ENCODE measurements at regions not wholly inside any gene's neighbourhood (a gene's known extent, or its start where the extent isn't known, plus 50 kb on each side); places are given as distances from the start of the nearest gene placed in this dataset.
A peak's percentile ranks its signal among the peaks of the same experiment; 100 is the strongest.
"Not testable (repeated sequence)": the region's sequence is repeated elsewhere in the genome, so short reads cannot be mapped to it uniquely, and the experiment has no call there.

GRCh38 chr7:149625947-149626392, 128.4 kb upstream of the ZNF746 start:
- peak in 1 of 4 experiments; percentile 19 for TF ChIP-seq CTCF (IDR thresholded peaks at IDR 0.05)
- no peak for TF ChIP-seq POLR2A (IDR thresholded peaks at IDR 0.05)
- peak; percentile 92 for TF ChIP-seq POLR2AphosphoS5 (IDR thresholded peaks at IDR 0.05)
- H3K4me3 ChIP-seq, result peak overlapping the region; percentile 97 to 99
- H3K36me3 ChIP-seq, result peaks cover under 1 to 2% of the 10 kb centered on the region in 2 donors
- H3K9me3 ChIP-seq, result no peaks in the 10 kb centered on the region
- H3K27ac ChIP-seq, result peak overlapping the region; percentile 92 to 94
- peaks cover 12% of the 10 kb centered on the region for H3K4me1 ChIP-seq (replicated peaks)
- peak; percentile 73 for DNase-seq (ENCODE audit: low spot score)
- intact Hi-C loops (cut with DNase I), result loop anchor here (2.0 to 10.0 kb wide), 3 partner anchors 115 to 361 kb away; partner anchors contain the start of genes ZNF746 and ZNF783
- H3K27me3 ChIP-seq (replicated peaks; ENCODE audit: insufficient read depth), result no peaks in the 10 kb centered on the region
- 10% methylated on average over 7 of the region's 7 CpGs for WGBS

DNA sequence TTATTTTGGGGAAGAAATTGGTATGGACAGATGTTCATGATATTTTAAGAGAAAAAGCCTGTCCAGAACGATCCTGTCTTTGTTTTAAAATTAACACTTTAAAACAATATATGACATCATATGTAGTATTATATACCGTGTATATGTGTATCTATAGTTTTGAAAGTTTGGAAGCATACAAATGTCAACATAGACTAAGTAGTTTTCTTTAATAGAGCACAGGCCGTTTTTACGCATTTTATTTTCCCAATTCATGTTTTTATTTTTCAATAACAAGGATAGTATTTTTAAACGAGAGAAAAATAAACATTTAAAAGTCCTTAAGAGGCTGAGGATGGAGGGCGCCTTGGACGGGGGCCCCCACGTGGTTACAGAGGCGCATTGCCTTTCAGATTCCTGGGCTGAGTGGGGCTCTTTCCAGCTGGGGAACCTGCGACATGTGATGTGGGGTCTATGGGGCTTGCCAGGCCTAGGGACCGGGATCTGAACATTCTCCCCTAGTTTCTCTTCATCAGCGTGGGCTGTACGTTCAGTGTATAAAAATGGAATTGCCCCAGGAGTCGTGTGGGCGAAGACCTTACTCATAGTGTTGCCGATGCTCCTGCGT, 127.8 kb upstream of the ZNF746 start:
- Histone ChIP-seq H3K36me3 (peaks cover 6 to 7% of the 10 kb centered on the region in 2 donors), H3K4me1 (replicated peaks) (peaks cover 12% of the 10 kb centered on the region), H3K4me3 (peak overlapping the region; percentile 97 to 99), H3K27me3 (replicated peaks; ENCODE audit: insufficient read depth) (no peaks in the 10 kb centered on the region), H3K9me3 (no peaks in the 10 kb centered on the region), H3K27ac (peak overlapping the region; percentile 92 to 94)
- 9% methylated on average over 17 of the region's 17 CpGs for WGBS
- intact Hi-C loops (cut with DNase I), result loop anchor here (5.0 to 10.0 kb wide), 2 partner anchors 128 to 361 kb away; partner anchors contain the start of genes ZNF746 and ZNF783
- peak; percentile 67 for DNase-seq (ENCODE audit: low spot score)
- no peak for TF ChIP-seq POLR2AphosphoS5 (IDR thresholded peaks at IDR 0.05)
- TF ChIP-seq POLR2A (IDR thresholded peaks at IDR 0.05), result no peak
- peak; percentile 14 to 59 (median 36) for TF ChIP-seq CTCF (IDR thresholded peaks at IDR 0.05)

DNA sequence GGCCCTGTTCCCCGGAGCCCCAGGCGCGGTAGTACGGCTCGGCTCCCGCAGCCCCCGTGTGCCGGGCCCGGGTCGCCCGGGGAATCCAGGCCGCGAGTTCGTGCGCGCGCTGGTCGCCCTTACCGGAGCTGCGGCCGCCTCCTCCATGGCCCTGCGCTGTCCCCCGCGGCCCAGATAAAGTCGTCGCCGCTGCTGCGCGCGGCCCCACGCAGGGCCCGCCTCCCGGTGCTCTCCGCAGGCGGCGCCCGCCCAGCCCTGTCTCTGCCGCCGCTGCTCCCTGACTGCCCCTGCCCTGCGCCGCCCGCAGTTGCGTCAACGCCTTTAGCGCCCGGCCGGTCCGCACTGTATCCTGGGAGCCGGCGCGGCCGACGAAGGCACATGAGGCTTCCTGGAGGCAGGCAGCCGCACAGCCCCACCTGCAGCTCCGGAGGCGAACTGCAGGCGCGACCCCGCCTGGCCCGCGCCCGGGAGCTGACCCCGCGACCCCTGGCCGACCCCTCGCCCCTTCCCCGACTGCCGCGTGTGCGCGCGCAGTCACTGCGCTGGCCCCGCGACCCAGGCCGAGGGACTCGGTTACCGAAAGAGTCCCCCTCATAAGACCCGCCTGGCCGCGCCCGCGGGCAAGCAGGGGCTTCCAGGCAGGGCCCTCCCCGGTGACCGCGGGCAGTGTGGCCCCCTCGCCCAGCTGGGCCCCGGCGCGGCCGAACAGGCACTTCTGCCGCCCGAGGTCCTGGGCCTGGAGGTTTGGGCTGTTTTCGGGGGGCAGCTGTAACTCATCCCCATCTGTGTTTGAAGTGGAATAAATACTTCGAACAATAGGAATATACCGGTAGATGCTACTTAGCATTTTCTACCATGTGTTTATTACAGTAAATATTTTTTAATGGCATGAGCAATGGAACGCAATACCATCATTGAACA, 127.1 kb upstream of the ZNF746 start:
- DNase-seq (ENCODE audit: low spot score), result peak; percentile 90
- Histone ChIP-seq H3K27me3 (replicated peaks; ENCODE audit: insufficient read depth) (no peaks in the 10 kb centered on the region), H3K9me3 (no peaks in the 10 kb centered on the region), H3K4me1 (replicated peaks) (peaks cover 12% of the 10 kb centered on the region), H3K36me3 (peaks cover 9 to 11% of the 10 kb centered on the region in 2 donors), H3K27ac (peak overlapping the region; percentile 92 to 94), H3K4me3 (peak overlapping the region; percentile 97 to 99)
- intact Hi-C loops (cut with DNase I), result loop anchor here (1.0 to 10.0 kb wide), 3 partner anchors 90 to 360 kb away; partner anchors contain the start of genes ZNF746 and ZNF783
- TF ChIP-seq POLR2AphosphoS5 (IDR thresholded peaks at IDR 0.05) (peak; percentile 88), CTCF (IDR thresholded peaks at IDR 0.05) (peak; percentile 94 to 98 (median 96)), POLR2A (IDR thresholded peaks at IDR 0.05) (peak; percentile 74)
- 2% methylated on average over 54 of the region's 97 CpGs for WGBS

GRCh38 chr7:149624006-149624405, 126.4 kb upstream of the ZNF746 start:
- TF ChIP-seq POLR2A (IDR thresholded peaks at IDR 0.05), result no peak
- no peak for TF ChIP-seq POLR2AphosphoS5 (IDR thresholded peaks at IDR 0.05)
- TF ChIP-seq CTCF (IDR thresholded peaks at IDR 0.05), result no peak
- H3K27me3 ChIP-seq (replicated peaks; ENCODE audit: insufficient read depth), result no peaks in the 10 kb centered on the region
- 2% methylated on average over 23 of the region's 28 CpGs for WGBS
- H3K4me1 ChIP-seq (replicated peaks), result peaks cover 12% of the 10 kb centered on the region
- H3K27ac ChIP-seq, result peak overlapping the region; percentile 92 to 94
- peak overlapping the region; percentile 97 to 99 for H3K4me3 ChIP-seq
- intact Hi-C loops (cut with DNase I), result loop anchor here (1.0 to 10.0 kb wide), 2 partner anchors 90 to 359 kb away; partner anchors contain the start of gene ZNF783
- H3K9me3 ChIP-seq, result no peaks in the 10 kb centered on the region
- H3K36me3 ChIP-seq, result peaks cover 9 to 16% of the 10 kb centered on the region in 2 donors
- DNase-seq (ENCODE audit: low spot score), result no peak

- Histone ChIP-seq H3K27ac (peak overlapping the region; percentile 92 to 94), H3K4me3 (peak overlapping the region; percentile 97 to 99), H3K4me1 (replicated peaks) (peaks cover 12% of the 10 kb centered on the region), H3K36me3 (peaks cover 13 to 19% of the 10 kb centered on the region in 2 donors)
- H3K27me3 ChIP-seq (replicated peaks; ENCODE audit: insufficient read depth); H3K9me3 ChIP-seq: not testable (repeated sequence)
- intact Hi-C loops (cut with DNase I), result loop anchor here (10.0 kb wide), 1 partner anchor 359 kb away; the partner anchor contains the start of gene ZNF783
- WGBS, result 10% methylated on average over 19 of the region's 19 CpGs
- peak; percentile 25 for DNase-seq (ENCODE audit: low spot score)
These were observed 125.8 kb upstream of the ZNF746 start for GRCh38 chr7:149623262-149623997.

All from prostate gland (tissue), 2 donors.